ENCODE measurements at regions not wholly inside any gene's neighbourhood (a gene's known extent, or its start where the extent isn't known, plus 50 kb on each side); places are given as distances from the start of the nearest gene placed in this dataset.
A peak's percentile ranks its signal among the peaks of the same experiment; 100 is the strongest.

GRCh38 chr2:8138923-8139667 is 542.8 kb upstream of the ID2 start:
- in situ Hi-C loops (cut with MboI), result no loop called here
- H3F3A ChIP-seq (ENCODE audit: insufficient read depth), result peaks cover 28% of the 10 kb centered on the region
- no peaks in the 10 kb centered on the region for H4K20me1 ChIP-seq (ENCODE audit: insufficient read depth)
- H3K4me3 ChIP-seq, result peak overlapping the region; percentile 17; the same call in 1 of the 2 replicates
- peak overlapping the region; percentile 86 for H3K27ac ChIP-seq
- H3K9ac ChIP-seq, result peak overlapping the region; percentile 60
- no peaks in the 10 kb centered on the region for H3K9me2 ChIP-seq (ENCODE audit: insufficient read depth)
- peaks cover 29% of the 10 kb centered on the region for H3K4me1 ChIP-seq (ENCODE audit: insufficient read depth)
- H3K79me2 ChIP-seq (ENCODE audit: insufficient read depth), result no peaks in the 10 kb centered on the region
- peak overlapping the region; percentile 60 for H2AFZ ChIP-seq
- no peaks in the 10 kb centered on the region for H3K9me3 ChIP-seq (ENCODE audit: low read depth)
- H3K27me3 ChIP-seq (replicated peaks; ENCODE audit: insufficient read depth), result no peaks in the 10 kb centered on the region
- WGBS, 2 experiments (ENCODE audit: low coverage in 1 of 2, low lambda C conversion rate in 2 of 2, missing lambda C conversion rate in 2 of 2), result 28 to 33% methylated on average over 10 of the region's 10 CpGs
- no peaks in the 10 kb centered on the region for H3K36me3 ChIP-seq (ENCODE audit: low read depth)
- peak; percentile 89 for DNase-seq
- no peak for TF ChIP-seq EZH2phosphoT487 (IDR thresholded peaks at IDR 0.05; ENCODE audit: insufficient read depth, low read depth)
- TF ChIP-seq EZH2 (IDR thresholded peaks at IDR 0.05; ENCODE audit: insufficient read depth, poor library complexity, severe bottlenecking), result no peak
- H3K4me2 ChIP-seq (ENCODE audit: unreplicated experiment), result peak overlapping the region; percentile 31

- Histone ChIP-seq H3K4me1 (ENCODE audit: insufficient read depth) (peaks cover 35% of the 10 kb centered on the region), H3K9me2 (ENCODE audit: insufficient read depth) (no peaks in the 10 kb centered on the region), H3K79me2 (ENCODE audit: insufficient read depth) (no peaks in the 10 kb centered on the region), H3K4me2 (ENCODE audit: unreplicated experiment) (peak overlapping the region; percentile 31), H3F3A (ENCODE audit: insufficient read depth) (peaks cover 35% of the 10 kb centered on the region), H3K4me3 (peak overlapping the region; percentile 17; the same call in 1 of the 2 replicates), H4K20me1 (ENCODE audit: insufficient read depth) (no peaks in the 10 kb centered on the region), H2AFZ (peak overlapping the region; percentile 60), H3K36me3 (ENCODE audit: low read depth) (no peaks in the 10 kb centered on the region), H3K9me3 (ENCODE audit: low read depth) (no peaks in the 10 kb centered on the region), H3K27ac (peak overlapping the region; percentile 86), H3K9ac (peak overlapping the region; percentile 60), H3K27me3 (replicated peaks; ENCODE audit: insufficient read depth) (no peaks in the 10 kb centered on the region)
- TF ChIP-seq EZH2phosphoT487 (IDR thresholded peaks at IDR 0.05; ENCODE audit: insufficient read depth, low read depth), result no peak
- no peak for TF ChIP-seq EZH2 (IDR thresholded peaks at IDR 0.05; ENCODE audit: insufficient read depth, poor library complexity, severe bottlenecking)
- DNase-seq, result no peak
- in situ Hi-C loops (cut with MboI), result no loop called here
- WGBS, 2 experiments (ENCODE audit: low coverage in 1 of 2, low lambda C conversion rate in 2 of 2, missing lambda C conversion rate in 2 of 2), result 48 to 63% methylated on average over 2 of the region's 2 CpGs
Measured at GRCh38 chr2:8139668-8140200, 542.1 kb upstream of the ID2 start.

- H3K9me3 ChIP-seq (ENCODE audit: low read depth), result no peaks in the 10 kb centered on the region
- no peaks in the 10 kb centered on the region for H3K36me3 ChIP-seq (ENCODE audit: low read depth)
- 93 to 96% methylated on average over 5 of the region's 5 CpGs for WGBS, 2 experiments (ENCODE audit: low coverage in 1 of 2, low lambda C conversion rate in 2 of 2, missing lambda C conversion rate in 2 of 2)
- no peak for DNase-seq
- TF ChIP-seq EZH2phosphoT487 (IDR thresholded peaks at IDR 0.05; ENCODE audit: insufficient read depth, low read depth) (no peak), EZH2 (IDR thresholded peaks at IDR 0.05; ENCODE audit: insufficient read depth, poor library complexity, severe bottlenecking) (no peak)
- no peak overlapping the region for H2AFZ ChIP-seq
- H3F3A ChIP-seq (ENCODE audit: insufficient read depth), result peaks cover 47% of the 10 kb centered on the region
- H3K4me3 ChIP-seq, result no peak overlapping the region
- no peak overlapping the region for H3K27ac ChIP-seq
- H3K79me2 ChIP-seq (ENCODE audit: insufficient read depth), result no peaks in the 10 kb centered on the region
- H3K4me2 ChIP-seq (ENCODE audit: unreplicated experiment), result no peak overlapping the region
- H4K20me1 ChIP-seq (ENCODE audit: insufficient read depth), result no peaks in the 10 kb centered on the region
- in situ Hi-C loops (cut with MboI), result no loop called here
- no peak overlapping the region for H3K9ac ChIP-seq
- no peaks in the 10 kb centered on the region for H3K27me3 ChIP-seq (replicated peaks; ENCODE audit: insufficient read depth)
- H3K4me1 ChIP-seq (ENCODE audit: insufficient read depth), result peaks cover 47% of the 10 kb centered on the region
- no peaks in the 10 kb centered on the region for H3K9me2 ChIP-seq (ENCODE audit: insufficient read depth)
Measured at GRCh38 chr2:8141079-8141707, 540.7 kb upstream of the ID2 start.

GRCh38 chr2:8141780-8142179 is 540.1 kb upstream of the ID2 start:
- H3K4me3 ChIP-seq, result no peak overlapping the region
- no peak overlapping the region for H3K4me2 ChIP-seq (ENCODE audit: unreplicated experiment)
- no peaks in the 10 kb centered on the region for H3K27me3 ChIP-seq (replicated peaks; ENCODE audit: insufficient read depth)
- no peak overlapping the region for H3K27ac ChIP-seq
- no peaks in the 10 kb centered on the region for H3K79me2 ChIP-seq (ENCODE audit: insufficient read depth)
- H3K9ac ChIP-seq, result no peak overlapping the region
- TF ChIP-seq EZH2 (IDR thresholded peaks at IDR 0.05; ENCODE audit: insufficient read depth, poor library complexity, severe bottlenecking), result no peak
- TF ChIP-seq EZH2phosphoT487 (IDR thresholded peaks at IDR 0.05; ENCODE audit: insufficient read depth, low read depth), result no peak
- in situ Hi-C loops (cut with MboI), result no loop called here
- no peak overlapping the region for H2AFZ ChIP-seq
- no peaks in the 10 kb centered on the region for H3K9me3 ChIP-seq (ENCODE audit: low read depth)
- peaks cover 47% of the 10 kb centered on the region for H3K4me1 ChIP-seq (ENCODE audit: insufficient read depth)
- no peaks in the 10 kb centered on the region for H3K36me3 ChIP-seq (ENCODE audit: low read depth)
- H4K20me1 ChIP-seq (ENCODE audit: insufficient read depth), result no peaks in the 10 kb centered on the region
- WGBS, 2 experiments (ENCODE audit: low coverage in 1 of 2, low lambda C conversion rate in 2 of 2, missing lambda C conversion rate in 2 of 2), result 58 to 60% methylated on average over 6 of the region's 6 CpGs
- H3K9me2 ChIP-seq (ENCODE audit: insufficient read depth), result no peaks in the 10 kb centered on the region
- no peak for DNase-seq
- peaks cover 47% of the 10 kb centered on the region for H3F3A ChIP-seq (ENCODE audit: insufficient read depth)

Data from GM23248 (cell line).